KMS-11 (cell line): ENCODE measurements at regions not wholly inside any gene's neighbourhood (a gene's known extent, or its start where the extent isn't known, plus 50 kb on each side); places are given as distances from the start of the nearest gene placed in this dataset.
"Not testable (repeated sequence)": the region's sequence is repeated elsewhere in the genome, so short reads cannot be mapped to it uniquely, and the experiment has no call there.

ENCODE experiments used
- H2AFZ ChIP-seq: fragments of 200-600 bp; sonication (generic); 2 replicates; pipeline ENCODE4 v1.6.1; 2016; ENCODE audit warnings: antibody characterized with exemption, mixed run types, low read depth
- H3K27ac ChIP-seq: fragments of 200-600 bp; sonication (generic); 2 replicates; pipeline ENCODE4 v1.6.1; 2016; ENCODE audit warnings: mild to moderate bottlenecking, mixed run types
- H3K27me3 ChIP-seq: fragments of 200-600 bp; sonication (generic); 2 replicates; pipeline ENCODE4 v1.6.1; 2017; ENCODE audit warnings: mild to moderate bottlenecking, low read depth, mixed run types, moderate library complexity; ENCODE audit not compliant: insufficient read depth
- H3K36me3 ChIP-seq: fragments of 200-600 bp; sonication (generic); 2 replicates; pipeline ENCODE4 v1.6.1; 2017; ENCODE audit warnings: mild to moderate bottlenecking, mixed run types; ENCODE audit not compliant: insufficient read depth
- H3K4me1 ChIP-seq: fragments of 200-600 bp; sonication (generic); 2 replicates; pipeline ENCODE4 v1.6.1; 2016; ENCODE audit warnings: mild to moderate bottlenecking, low read depth, mixed run types; ENCODE audit not compliant: poor library complexity, severe bottlenecking
- H3K4me2 ChIP-seq: fragments of 200-600 bp; sonication (generic); 2 replicates; pipeline ENCODE4 v1.7.0; 2016; ENCODE audit warnings: mild to moderate bottlenecking, mixed run types
- H3K4me3 ChIP-seq: fragments of 200-600 bp; sonication (generic); IDR thresholded peaks from 2 replicates; pipeline ENCODE4 v1.6.1; 2017; ENCODE audit warnings: low read depth, low read length, mixed read lengths; ENCODE audit not compliant: insufficient read depth
- H3K79me2 ChIP-seq: fragments of 200-600 bp; sonication (generic); 2 replicates; pipeline ENCODE4 v1.6.1; 2016; ENCODE audit warnings: low read depth, mixed run types; ENCODE audit not compliant: insufficient read depth
- H3K9ac ChIP-seq: fragments of 200-600 bp; sonication (generic); 2 replicates; pipeline ENCODE4 v1.6.1; 2016; ENCODE audit warnings: mild to moderate bottlenecking, mixed run types
- H4K20me1 ChIP-seq: fragments of 200-600 bp; sonication (generic); 2 replicates; pipeline ENCODE4 v1.6.1; 2016; ENCODE audit warnings: mild to moderate bottlenecking, mixed run types; ENCODE audit not compliant: insufficient read depth
- TF ChIP-seq, protein P1 (sequence below): fragments of 200-600 bp; sonication (generic); conservative IDR thresholded peaks from 2 replicates; pipeline ENCODE4 v1.6.1; 2017; ENCODE audit warnings: low read depth, mild to moderate bottlenecking, antibody characterized with exemption, low read length, moderate library complexity, mixed read lengths

DNA sequence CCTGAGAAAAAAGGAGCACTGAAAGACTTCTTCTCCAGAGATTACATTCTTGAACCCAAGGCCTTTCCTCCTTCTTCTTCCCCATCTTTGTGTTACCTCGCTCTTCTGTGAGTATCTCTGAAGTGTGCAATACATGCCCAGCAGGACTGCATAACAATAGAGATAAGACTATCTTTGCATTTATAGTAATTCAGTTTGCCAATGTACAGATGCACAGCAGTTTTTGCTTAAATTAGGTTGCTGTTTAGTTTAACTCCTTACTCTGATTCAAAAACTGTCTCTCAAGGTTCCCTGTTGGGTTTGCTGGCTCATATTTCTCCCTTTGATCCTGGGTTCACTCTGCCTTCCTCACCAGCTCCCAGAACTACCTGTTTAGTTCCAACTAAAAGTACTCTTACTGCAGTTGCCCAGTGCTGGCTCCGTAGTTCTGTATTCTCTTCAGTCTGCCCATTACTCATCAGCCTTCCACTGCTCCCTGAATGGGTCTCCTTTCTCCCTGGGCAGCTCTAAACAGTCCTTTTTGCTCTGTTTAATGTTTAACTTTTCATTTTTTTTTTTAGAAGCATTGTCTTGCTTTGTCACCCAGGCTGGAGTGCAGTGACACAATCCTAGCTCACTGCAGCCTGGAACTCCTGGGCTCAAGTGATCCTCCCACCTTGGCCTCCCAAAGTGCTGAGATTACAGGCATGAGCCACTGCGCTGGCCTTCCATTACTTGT lies 180.6 kb upstream of the CAND1 start:
- Histone ChIP-seq H3K4me1 (no peaks in the 10 kb centered on the region), H4K20me1 (no peaks in the 10 kb centered on the region), H3K4me2 (no peak overlapping the region), H3K27me3 (no peaks in the 10 kb centered on the region), H3K9ac (no peak overlapping the region), H3K36me3 (no peaks in the 10 kb centered on the region), H3K79me2 (no peaks in the 10 kb centered on the region), H2AFZ (no peak overlapping the region), H3K27ac (no peak overlapping the region), H3K4me3 (no peak overlapping the region)
- TF ChIP-seq, protein P1, sequence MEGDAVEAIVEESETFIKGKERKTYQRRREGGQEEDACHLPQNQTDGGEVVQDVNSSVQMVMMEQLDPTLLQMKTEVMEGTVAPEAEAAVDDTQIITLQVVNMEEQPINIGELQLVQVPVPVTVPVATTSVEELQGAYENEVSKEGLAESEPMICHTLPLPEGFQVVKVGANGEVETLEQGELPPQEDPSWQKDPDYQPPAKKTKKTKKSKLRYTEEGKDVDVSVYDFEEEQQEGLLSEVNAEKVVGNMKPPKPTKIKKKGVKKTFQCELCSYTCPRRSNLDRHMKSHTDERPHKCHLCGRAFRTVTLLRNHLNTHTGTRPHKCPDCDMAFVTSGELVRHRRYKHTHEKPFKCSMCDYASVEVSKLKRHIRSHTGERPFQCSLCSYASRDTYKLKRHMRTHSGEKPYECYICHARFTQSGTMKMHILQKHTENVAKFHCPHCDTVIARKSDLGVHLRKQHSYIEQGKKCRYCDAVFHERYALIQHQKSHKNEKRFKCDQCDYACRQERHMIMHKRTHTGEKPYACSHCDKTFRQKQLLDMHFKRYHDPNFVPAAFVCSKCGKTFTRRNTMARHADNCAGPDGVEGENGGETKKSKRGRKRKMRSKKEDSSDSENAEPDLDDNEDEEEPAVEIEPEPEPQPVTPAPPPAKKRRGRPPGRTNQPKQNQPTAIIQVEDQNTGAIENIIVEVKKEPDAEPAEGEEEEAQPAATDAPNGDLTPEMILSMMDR: no peak

DNA sequence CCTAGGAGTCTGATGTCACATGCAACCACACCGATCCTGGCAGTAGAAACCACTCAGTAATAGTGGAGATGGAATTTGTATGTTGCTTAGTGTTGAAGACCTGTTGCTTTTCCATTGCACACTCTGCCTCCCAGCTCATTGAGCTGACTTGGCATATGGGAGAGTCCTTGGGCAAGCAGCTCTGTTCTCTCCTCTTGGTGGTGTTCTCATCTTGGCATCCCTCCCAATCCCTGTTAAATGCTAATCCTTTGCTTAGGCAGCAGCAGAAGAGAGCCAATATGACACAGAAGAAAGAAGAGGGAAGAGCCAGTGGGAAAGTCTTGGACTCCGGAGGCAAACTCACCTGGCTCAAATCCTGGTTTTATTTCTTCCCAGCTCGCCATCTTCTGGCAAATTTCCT lies 178.0 kb upstream of the CAND1 start:
- Histone ChIP-seq H3K79me2 (no peaks in the 10 kb centered on the region), H3K27ac (no peak overlapping the region), H3K9ac (no peak overlapping the region), H3K36me3 (no peaks in the 10 kb centered on the region), H4K20me1 (no peaks in the 10 kb centered on the region), H3K4me2 (no peak overlapping the region), H3K4me3 (no peak overlapping the region), H3K4me1 (no peaks in the 10 kb centered on the region), H3K27me3 (no peaks in the 10 kb centered on the region), H2AFZ (no peak overlapping the region)
- TF ChIP-seq, protein P1: no peak

DNA sequence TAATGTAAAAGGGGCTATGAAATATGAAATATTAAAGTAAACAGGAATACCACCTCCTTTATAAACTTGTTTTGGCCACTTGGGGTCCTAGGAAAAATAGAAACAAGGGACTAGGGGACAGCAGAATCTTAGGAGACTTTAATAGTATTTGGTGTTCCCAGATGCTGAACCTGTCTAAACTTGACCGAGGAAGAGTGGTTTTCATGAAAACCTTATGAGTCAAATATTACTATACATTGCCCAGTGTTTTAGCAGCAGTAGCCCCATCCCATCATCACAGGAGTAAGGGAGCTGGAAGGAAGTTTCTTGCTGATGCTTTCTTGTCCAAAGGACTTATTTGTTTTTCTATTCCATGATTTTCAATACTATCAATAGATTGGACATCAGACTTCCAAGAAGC lies 177.5 kb upstream of the CAND1 start:
- no peak overlapping the region for H3K4me2 ChIP-seq
- TF ChIP-seq, protein P1: no peak
- H3K79me2 ChIP-seq: no peaks in the 10 kb centered on the region
- no peak overlapping the region for H3K4me3 ChIP-seq
- H3K36me3 ChIP-seq: no peaks in the 10 kb centered on the region
- H3K4me1 ChIP-seq: no peaks in the 10 kb centered on the region
- no peak overlapping the region for H2AFZ ChIP-seq
- H4K20me1 ChIP-seq: no peaks in the 10 kb centered on the region
- H3K27ac ChIP-seq: no peak overlapping the region
- no peak overlapping the region for H3K9ac ChIP-seq
- no peaks in the 10 kb centered on the region for H3K27me3 ChIP-seq

DNA sequence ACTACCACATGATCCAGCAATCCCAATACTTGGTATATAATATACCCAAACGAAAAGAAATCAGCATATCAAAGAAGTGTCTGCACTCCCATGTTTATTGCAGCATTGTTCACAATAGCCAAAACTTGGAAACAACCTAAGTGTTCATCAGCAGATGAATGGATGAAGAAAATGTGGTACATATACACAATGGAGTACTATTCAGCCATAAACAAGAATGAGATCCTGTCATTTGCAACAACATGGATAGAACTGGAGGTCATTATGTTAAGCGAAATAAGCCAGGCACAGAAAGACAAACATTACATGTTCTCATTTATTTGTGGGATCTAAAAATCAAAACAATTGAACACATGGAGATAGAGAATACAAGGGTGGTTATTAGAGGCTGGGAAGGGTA lies 176.2 kb upstream of the CAND1 start:
- H4K20me1 ChIP-seq: not testable (repeated sequence)

DNA sequence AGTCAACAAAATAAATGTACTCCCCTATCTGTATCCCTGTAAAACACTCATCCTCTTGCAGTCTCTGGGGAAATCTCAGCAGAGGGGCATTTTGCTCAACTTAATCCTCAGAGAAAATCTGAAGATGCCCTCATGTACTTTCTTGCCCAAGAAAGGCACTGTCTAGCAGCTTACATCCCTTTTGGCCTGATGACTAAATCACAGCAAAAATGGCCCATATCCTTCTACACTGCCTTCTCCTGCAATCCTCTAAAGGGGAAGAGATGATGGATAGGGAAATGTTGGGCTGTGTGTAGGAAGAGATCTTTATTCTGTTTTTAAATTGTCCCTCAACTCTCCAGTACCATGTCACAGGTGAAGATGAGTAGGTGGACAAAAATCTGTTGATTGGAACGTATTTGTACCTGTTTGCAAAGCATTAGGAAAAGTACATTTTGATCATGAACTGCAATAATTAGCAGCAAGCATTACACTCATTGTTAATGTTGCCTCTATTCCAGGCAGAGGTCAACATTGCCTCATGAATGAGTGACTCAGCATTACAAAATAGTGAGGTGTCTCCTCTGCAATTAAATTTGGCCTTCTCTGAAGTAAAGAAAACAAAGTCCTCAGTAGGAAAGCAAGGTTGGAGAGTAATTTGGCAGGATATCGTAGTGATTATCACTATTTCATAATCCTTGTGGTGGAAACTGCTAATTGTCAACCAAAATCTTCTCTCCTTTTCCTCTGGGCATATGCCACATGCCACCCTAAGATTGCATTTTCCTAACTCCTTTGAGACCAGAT lies 172.4 kb upstream of the CAND1 start:
- H3K4me2 ChIP-seq: no peak overlapping the region
- H3K9ac ChIP-seq: no peak overlapping the region
- no peaks in the 10 kb centered on the region for H3K27me3 ChIP-seq
- H3K4me3 ChIP-seq: no peak overlapping the region
- H4K20me1 ChIP-seq: no peaks in the 10 kb centered on the region
- H3K79me2 ChIP-seq: no peaks in the 10 kb centered on the region
- TF ChIP-seq, protein P1: no peak
- H3K27ac ChIP-seq: no peak overlapping the region
- H2AFZ ChIP-seq: no peak overlapping the region
- H3K36me3 ChIP-seq: no peaks in the 10 kb centered on the region
- H3K4me1 ChIP-seq: no peaks in the 10 kb centered on the region

More for the DNA sequence above, 176.2 kb upstream of the CAND1 start:
- H3K79me2 ChIP-seq, H3K9ac ChIP-seq, H3K4me2 ChIP-seq, H2AFZ ChIP-seq, H3K27ac ChIP-seq, H3K4me3 ChIP-seq, H3K27me3 ChIP-seq, H3K36me3 ChIP-seq, H3K4me1 ChIP-seq: not testable (repeated sequence)
